Adipose tissue (tissue), 3 donors: ENCODE measurements at regions not wholly inside any gene's neighbourhood (a gene's known extent, or its start where the extent isn't known, plus 50 kb on each side); places are given as distances from the start of the nearest gene placed in this dataset.

ENCODE experiments used
- H3K27ac ChIP-seq: one replicate; pipeline ENCODE4 v1.5.1; 2013; ENCODE audit warnings: low read depth, low read length
- WGBS, 3 donors: extraction: QIAGEN DNeasy Blood & Tissue Kit; methylation state at CpG; one replicate each; pipeline ENCODE4 v1.1.7; 2013; 5-methylcytosine and 5-hydroxymethylcytosine counted together
- donor health status: healthy with polysubstance abuse.
- donor health status: Bipolar disorder and iron deficiency.
- donor health status: healthy.

- no peak overlapping the region for H3K27ac ChIP-seq
- WGBS, 3 donors = 88 to 94% (median 91%) methylated on average over 2 of the region's 2 CpGs
Observed at GRCh38 chr9:86513429-86513828, 159.2 kb upstream of the TUT7 start.

DNA sequence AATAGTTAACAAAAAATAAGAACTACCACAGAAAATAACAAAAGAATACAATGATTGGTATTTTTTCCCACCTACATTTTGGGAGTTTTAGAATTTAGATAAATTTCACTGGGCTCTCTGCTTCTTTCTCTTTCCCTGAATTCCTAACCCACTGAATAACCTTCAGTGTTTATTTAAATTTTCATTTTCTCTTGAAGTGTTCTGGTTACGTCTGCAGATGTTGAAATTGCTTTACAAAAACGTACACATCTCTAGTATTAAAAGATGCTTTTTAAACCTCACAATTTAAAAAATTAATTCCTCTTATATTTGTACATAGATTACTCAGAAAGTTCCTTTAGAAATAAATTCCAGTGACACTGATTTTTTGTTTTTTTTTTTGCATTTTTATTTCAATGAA lies 158.7 kb upstream of the TUT7 start:
- H3K27ac ChIP-seq = no peak overlapping the region
- WGBS, 3 donors = 86 to 88% (median 88%) methylated on average over 2 of the region's 2 CpGs

DNA sequence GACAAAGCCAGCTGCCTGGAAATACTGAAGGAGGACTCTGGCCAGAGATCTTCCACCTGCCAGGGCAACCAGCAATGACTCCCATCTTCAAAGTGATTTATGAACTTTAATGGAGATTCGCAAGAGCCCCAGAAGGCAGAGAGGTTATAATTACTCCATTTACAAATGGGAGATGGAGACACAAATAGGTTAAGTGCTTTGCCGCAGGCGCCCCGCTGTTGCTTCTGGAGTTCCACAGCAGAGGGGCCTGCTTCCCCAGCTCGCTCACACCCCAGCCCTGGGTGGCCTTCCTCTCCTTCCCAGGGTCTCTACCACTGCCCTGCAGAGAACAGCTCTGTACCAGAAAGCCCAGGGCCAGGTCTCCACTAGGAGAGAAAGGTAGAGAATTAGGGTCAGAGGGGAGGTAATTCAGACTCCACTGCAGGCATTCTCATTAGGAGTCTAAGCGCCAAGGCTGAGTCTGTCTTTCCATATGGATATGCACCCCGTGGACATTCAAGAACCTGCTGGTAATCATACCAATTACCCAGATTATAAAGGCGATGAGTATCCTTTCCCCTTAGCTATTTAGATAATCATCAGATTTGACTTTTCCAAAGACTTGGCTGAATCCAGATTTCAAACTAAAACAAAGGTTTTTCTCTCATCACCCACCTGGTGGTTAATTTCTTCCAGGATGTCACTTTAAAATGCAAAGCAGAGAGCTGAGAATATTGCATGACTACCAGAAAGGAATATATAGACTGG lies 157.6 kb upstream of the TUT7 start:
- 89 to 94% (median 92%) methylated on average over 8 of the region's 8 CpGs for WGBS, 3 donors
- no peak overlapping the region for H3K27ac ChIP-seq

- H3K27ac ChIP-seq = no peak overlapping the region
- 87 to 92% (median 92%) methylated on average over 6 of the region's 6 CpGs for WGBS, 3 donors
Observed at GRCh38 chr9:86508208-86508903, 154.1 kb upstream of the TUT7 start.

- H3K27ac ChIP-seq = no peak overlapping the region
- WGBS, 3 donors = 58 to 66% (median 65%) methylated on average over 6 of the region's 6 CpGs
Observed at GRCh38 chr9:86507212-86507630, 153.0 kb upstream of the TUT7 start.

DNA sequence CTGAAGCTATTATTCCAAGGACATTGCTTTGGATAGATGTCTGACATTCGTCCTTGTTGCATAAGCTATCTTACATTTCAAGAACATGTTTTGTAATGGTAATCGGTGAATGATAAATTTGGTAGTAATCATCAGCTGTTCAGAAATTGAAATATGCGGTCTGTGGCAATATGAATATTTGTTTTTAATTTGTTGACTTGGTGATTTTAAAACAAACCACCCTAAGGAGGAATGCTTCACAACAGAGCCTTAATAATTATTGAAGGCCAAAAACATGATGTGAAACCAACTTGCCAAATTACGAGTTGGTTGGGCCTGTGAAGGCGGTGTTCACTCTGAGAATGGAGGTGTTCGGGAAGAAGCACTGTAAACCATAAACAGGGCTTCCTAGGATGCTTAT lies 149.7 kb upstream of the TUT7 start:
- no peak overlapping the region for H3K27ac ChIP-seq
- 88 to 91% (median 90%) methylated on average over 6 of the region's 6 CpGs for WGBS, 3 donors

- no peak overlapping the region for H3K27ac ChIP-seq
- 24 to 66% (median 53%) methylated on average over 1 of the region's 1 CpG for WGBS, 3 donors
Observed at GRCh38 chr9:86503314-86503713, 149.1 kb upstream of the TUT7 start.

GRCh38 chr9:86500667-86501435 lies 146.6 kb upstream of the TUT7 start:
- WGBS, 3 donors = 65 to 66% (median 66%) methylated on average over 9 of the region's 9 CpGs
- H3K27ac ChIP-seq = no peak overlapping the region

GRCh38 chr9:86500031-86500430 lies 145.8 kb upstream of the TUT7 start:
- WGBS, 3 donors = 84 to 94% (median 90%) methylated on average over 1 of the region's 1 CpG
- H3K27ac ChIP-seq = no peak overlapping the region

DNA sequence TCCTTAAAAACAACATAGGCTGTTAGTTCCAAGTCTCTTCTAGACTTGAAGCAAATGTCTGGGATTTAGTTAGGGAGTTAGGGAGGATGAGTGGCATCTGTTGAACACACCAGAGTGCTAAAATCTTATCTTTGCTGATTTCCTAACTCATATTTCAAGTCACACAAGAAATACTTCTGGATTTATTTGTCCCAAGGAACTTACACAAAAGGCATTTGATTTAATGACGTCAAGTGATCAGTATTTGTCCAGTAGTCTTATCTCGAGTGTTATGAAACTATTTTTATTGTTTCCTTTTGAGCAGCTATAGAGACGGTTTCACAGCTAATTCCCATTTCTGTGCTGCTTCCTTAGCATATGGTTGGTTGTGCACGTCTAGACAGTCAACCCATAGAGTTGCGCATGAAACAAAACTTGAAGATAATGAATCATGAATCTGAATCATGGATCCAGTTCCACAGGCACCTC lies 140.5 kb upstream of the TUT7 start:
- 32 to 38% (median 33%) methylated on average over 5 of the region's 5 CpGs for WGBS, 3 donors

DNA sequence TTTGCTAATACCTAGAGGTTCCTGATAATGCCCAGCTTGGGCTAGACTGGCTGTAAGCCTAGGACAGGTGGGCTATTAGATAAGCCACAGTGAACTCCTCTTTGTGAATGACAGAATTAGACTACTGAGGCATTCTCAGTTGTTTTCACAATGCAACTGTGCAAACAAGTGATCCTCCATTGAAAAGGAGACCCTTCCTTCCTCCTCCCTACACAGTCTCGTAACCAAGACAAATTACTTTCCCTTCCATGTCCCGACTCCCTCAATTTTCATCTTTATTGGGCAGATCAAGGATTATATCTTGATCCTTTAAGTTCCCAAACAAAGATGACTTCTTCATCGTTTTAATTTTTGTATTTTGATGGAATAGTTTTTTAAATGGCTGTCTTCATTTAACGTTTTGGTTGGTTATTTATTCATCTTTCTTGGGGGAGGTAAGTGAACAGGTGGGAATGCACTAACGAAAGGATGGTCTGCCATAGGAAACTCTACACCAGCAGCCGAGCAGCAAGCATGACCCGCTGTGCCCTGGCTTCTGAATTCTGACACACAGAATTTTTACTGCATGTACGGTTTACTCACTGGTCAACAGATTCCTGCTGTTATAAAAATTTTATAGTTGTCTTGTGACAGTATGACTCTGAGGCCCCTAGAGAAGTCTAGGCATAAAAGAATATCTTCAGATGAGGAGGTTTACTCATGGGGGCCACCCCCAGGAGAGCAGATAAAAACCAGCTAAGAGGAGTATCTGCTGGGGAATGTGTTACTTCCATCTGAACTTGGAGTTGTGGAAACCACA lies 137.5 kb upstream of the TUT7 start:
- no peak overlapping the region for H3K27ac ChIP-seq
- WGBS, 3 donors = 75 to 87% (median 79%) methylated on average over 8 of the region's 8 CpGs

More for the DNA sequence above, 140.5 kb upstream of the TUT7 start:
- no peak overlapping the region for H3K27ac ChIP-seq

DNA sequence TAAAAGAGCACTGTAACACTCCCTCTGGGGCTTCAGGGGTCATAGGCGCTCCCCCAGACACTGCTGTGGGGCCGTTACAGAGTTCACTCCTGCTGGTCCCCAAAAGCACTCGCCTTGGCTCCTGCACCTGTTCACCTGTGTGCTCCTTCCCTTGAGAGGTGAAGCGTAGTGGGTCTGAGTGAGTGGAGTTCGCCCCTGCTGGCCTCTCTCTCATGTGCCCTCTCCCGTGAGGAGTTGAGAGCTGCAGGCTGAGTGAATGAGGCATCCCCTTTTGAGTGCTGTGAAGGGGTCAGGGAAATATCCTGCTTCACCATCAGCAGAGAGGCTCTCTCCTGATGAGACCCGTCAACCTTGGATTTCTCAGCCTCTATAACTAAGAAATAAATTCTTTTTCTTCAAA lies 134.6 kb upstream of the TUT7 start:
- WGBS, 3 donors = 84 to 92% (median 88%) methylated on average over 7 of the region's 7 CpGs

DNA sequence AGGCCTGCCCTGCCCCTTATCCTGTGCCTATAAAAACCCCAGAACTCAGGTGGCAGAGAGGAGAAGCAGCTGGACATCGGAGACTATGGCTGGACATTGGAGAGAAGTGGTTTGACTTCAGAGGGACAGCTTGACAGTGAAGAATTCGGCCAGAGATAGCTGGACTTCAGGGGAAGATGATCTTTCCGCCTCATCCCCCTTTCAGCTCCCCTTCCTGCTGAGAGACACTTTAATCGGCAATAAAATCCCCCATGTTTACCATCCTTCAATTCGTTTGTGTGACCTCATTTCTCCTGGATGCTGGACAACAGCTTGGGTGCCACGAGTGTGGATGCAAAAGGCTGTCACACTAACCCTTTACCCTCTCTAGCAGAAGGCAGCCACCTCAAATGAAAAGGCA lies 134.1 kb upstream of the TUT7 start:
- 74 to 82% (median 75%) methylated on average over 6 of the region's 6 CpGs for WGBS, 3 donors
- H3K27ac ChIP-seq = no peak overlapping the region

More for the DNA sequence above, 134.6 kb upstream of the TUT7 start:
- no peak overlapping the region for H3K27ac ChIP-seq

- WGBS, 3 donors = 78 to 92% (median 83%) methylated on average over 2 of the region's 2 CpGs
- no peak overlapping the region for H3K27ac ChIP-seq
Observed at GRCh38 chr9:86487838-86488233, 133.6 kb upstream of the TUT7 start.

DNA sequence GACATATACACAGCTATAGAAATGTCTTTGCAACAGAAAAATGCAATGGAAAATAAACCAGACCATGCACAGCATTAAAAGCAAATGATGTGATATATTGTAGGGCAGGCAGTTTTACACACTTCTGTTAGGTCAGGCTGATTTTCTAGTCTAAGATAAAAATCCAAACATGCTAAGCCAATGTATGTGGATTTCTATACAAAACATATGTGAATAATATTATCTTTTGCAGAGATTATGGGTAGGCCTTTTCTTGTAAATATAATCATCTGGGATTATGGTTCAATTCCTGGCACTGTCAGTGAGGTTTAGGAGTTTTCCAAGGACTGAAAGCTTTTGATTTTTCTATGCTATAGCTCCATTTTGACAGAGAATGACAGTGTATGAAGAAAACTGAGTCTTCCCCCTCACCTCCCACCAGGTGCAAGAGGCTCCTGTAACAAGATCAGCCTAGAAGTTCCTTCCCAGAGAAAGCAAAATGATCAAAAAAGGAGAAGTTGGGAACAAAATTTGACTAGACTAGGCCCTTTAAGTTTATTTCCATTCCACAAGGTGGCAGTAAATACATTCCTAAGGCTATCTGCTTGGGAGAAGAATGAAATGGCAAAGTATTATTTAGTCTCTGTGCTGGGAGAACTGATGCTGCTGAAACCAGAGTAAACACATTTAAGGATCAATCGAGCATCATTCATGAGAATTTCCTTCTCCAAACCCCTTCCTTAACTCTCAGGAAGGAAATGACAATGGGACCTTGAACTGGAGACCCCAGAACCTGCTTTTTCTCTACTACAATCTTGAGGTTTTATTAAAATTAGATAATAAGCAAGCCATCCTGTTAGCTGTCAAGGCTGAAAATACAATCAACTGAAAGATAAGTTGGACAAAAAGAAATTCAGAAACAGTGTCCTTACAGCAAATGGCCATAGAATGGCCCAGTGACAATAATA lies 133.0 kb upstream of the TUT7 start:
- 0 to 6% (median 0%) methylated on average over 1 of the region's 1 CpG for WGBS, 3 donors
- no peak overlapping the region for H3K27ac ChIP-seq

DNA sequence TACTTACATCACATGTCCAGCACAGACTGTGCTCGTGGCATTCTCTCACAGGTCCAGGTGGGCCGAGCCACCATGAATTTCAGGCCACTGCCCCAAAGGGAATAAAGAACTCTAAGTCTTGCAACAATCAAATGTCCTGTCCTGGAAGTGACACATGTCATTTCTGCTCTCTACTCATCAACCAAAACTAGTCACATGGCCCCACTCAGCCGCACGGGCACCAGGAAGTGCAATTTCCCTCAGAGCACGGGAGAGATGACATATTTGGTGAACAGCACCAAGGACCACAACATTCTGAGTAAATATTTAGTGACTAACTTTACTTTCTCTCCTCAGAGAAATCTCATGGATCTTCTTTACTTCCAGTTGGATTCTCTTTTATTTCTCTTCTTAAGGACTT lies 131.1 kb upstream of the TUT7 start:
- H3K27ac ChIP-seq = no peak overlapping the region
- 52 to 62% (median 54%) methylated on average over 5 of the region's 5 CpGs for WGBS, 3 donors

DNA sequence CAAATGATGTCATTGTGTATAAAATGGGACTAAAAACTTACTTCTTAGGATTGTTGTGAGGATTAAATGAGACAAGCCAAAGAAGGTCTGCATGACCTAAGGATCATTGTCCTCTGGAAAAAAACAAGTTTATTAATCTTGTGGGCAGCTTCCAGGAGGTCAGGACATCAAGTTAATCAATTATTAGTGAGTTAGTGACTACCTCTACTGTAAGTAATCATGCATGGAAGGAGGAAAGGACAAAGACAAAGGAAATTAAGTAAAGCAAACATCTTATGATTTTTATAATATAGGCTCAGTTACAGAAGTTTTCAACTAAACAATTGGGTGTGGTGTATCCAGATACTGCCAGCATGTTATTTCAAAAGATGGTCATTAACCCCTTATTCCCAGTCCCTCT lies 129.3 kb upstream of the TUT7 start:
- no peak overlapping the region for H3K27ac ChIP-seq
